CD4-positive, alpha-beta T cell (primary cell): ENCODE measurements at regions not wholly inside any gene's neighbourhood (a gene's known extent, or its start where the extent isn't known, plus 50 kb on each side); places are given as distances from the start of the nearest gene placed in this dataset.

Experiments used
- ATAC-seq: fragments of 200-7000 bp; cut with Tn5 transposase; one replicate; pipeline ENCODE4 v1.10.0; 2022; ENCODE audit warnings: mild to moderate bottlenecking; ENCODE audit not compliant: poor library complexity
- CTCF ChIA-PET: fragments of 350-600 bp; sonication (Branson Sonifier 250); formaldehyde crosslinking; loops from one replicate; lab custom pipeline; 2021; ENCODE audit warnings: antibody characterized with exemption, inconsistent platforms; lab: Charles Lee
- POLR2A ChIA-PET: fragments of 350-600 bp; sonication (Branson Sonifier 250); formaldehyde crosslinking; loops from one replicate; lab custom pipeline; 2021; ENCODE audit warnings: antibody characterized with exemption, inconsistent platforms; lab: Charles Lee
- DNase-seq, 14 experiments: peaks; one replicate each; pipeline ENCODE4 v3.0.0-alpha.2; 2013 to 2020; ENCODE audit warnings: mixed read lengths in 2 of 14
- H3K27ac ChIP-seq, 2 donors: one replicate each; pipeline versions ENCODE4 v1.5.1 to v1.7.0; 2013; ENCODE audit warnings: low read length in 2 of 2, low read depth in 1 of 2, mild to moderate bottlenecking in 1 of 2
- H3K27me3 ChIP-seq, 2 experiments: 1 replicate in 1 of 2; 2 replicates in 1 of 2; pipeline versions ENCODE4 v1.6.1 to v1.7.0; 2013; ENCODE audit warnings: low read length in 2 of 2, control low read depth in 1 of 2, mild to moderate bottlenecking in 1 of 2, moderate library complexity in 1 of 2; ENCODE audit not compliant: insufficient read depth in 2 of 2, control insufficient read depth in 1 of 2
- H3K36me3 ChIP-seq: one replicate; pipeline ENCODE4 v1.6.1; 2013; ENCODE audit warnings: low read length, control low read depth; ENCODE audit not compliant: insufficient read depth
- H3K4me1 ChIP-seq: one replicate; pipeline ENCODE4 v1.6.1; 2013; ENCODE audit warnings: low read length, control low read depth; ENCODE audit not compliant: insufficient read depth
- H3K4me3 ChIP-seq: one replicate; pipeline ENCODE4 v1.5.1; 2013; ENCODE audit warnings: mild to moderate bottlenecking, low read length, moderate library complexity
- H3K9me3 ChIP-seq, 2 experiments: 1 replicate in 1 of 2; 2 replicates in 1 of 2; pipeline versions ENCODE4 v1.6.1 to v1.7.0; 2013; ENCODE audit warnings: low read length in 2 of 2, mild to moderate bottlenecking in 2 of 2, control low read depth in 1 of 2, moderate library complexity in 1 of 2; ENCODE audit not compliant: control insufficient read depth in 1 of 2, insufficient read depth in 1 of 2
- H3K27ac Mint-ChIP-seq: one replicate; pipeline ENCODE4 v1.8.0; 2020; ENCODE audit warnings: mixed read lengths
- H3K27me3 Mint-ChIP-seq: one replicate; pipeline ENCODE4 v1.8.0; 2021; ENCODE audit warnings: mixed read lengths
- H3K36me3 Mint-ChIP-seq: one replicate; pipeline ENCODE4 v1.8.0; 2021; ENCODE audit warnings: low read depth, mixed read lengths
- H3K4me1 Mint-ChIP-seq: one replicate; pipeline ENCODE4 v1.8.0; 2021; ENCODE audit warnings: low read depth, mixed read lengths
- H3K4me3 Mint-ChIP-seq: one replicate; pipeline ENCODE4 v1.8.0; 2020; ENCODE audit warnings: mild to moderate bottlenecking, mixed read lengths
- H3K9me3 Mint-ChIP-seq: one replicate; pipeline ENCODE4 v1.8.0; 2020; ENCODE audit warnings: mixed read lengths
- CTCF ChIP-seq: fragments of 200-600 bp; IDR thresholded peaks from one replicate; pipeline ENCODE4 v1.8.0; 2022; ENCODE audit warnings: antibody characterized with exemption, mild to moderate bottlenecking
- intact Hi-C, 2 experiments: fragments of 100-400 bp; cut with DNase I in 1 of 2; cut with micrococcal nuclease in 1 of 2; formaldehyde crosslinking; loops; one replicate each; pipeline versions ENCODE4 v1.15.1 to v1.9.0; 2023 to 2025; cut with DNase I, micrococcal nuclease

GRCh38 chr5:91472631-91473030 is 89.5 kb upstream of the ARRDC3 start:
- POLR2A ChIA-PET = no interaction called here
- no peak for TF ChIP-seq CTCF
- ATAC-seq = no peak

GRCh38 chr5:91469517-91470165 is 86.5 kb upstream of the ARRDC3 start:
- DNase-seq (peak in 2 of 14 experiments; percentile 11 to 30), ATAC-seq (no peak)
- intact Hi-C loops = no loop called here
- POLR2A ChIA-PET = no interaction called here
- H3K27me3 Mint-ChIP-seq = no peaks in the 10 kb centered on the region
- H3K9me3 Mint-ChIP-seq = no peaks in the 10 kb centered on the region
- no peaks in the 10 kb centered on the region for H3K27me3 ChIP-seq
- no peak for TF ChIP-seq CTCF
- no peak overlapping the region for H3K4me3 ChIP-seq
- no peak overlapping the region for H3K27ac Mint-ChIP-seq
- H3K36me3 Mint-ChIP-seq = no peaks in the 10 kb centered on the region
- peaks cover 16% of the 10 kb centered on the region for H3K4me1 Mint-ChIP-seq
- CTCF ChIA-PET = no interaction called here
- H3K36me3 ChIP-seq = no peaks in the 10 kb centered on the region
- H3K4me3 Mint-ChIP-seq = no peak overlapping the region
- no peaks in the 10 kb centered on the region for H3K4me1 ChIP-seq
- H3K27ac ChIP-seq = no peak overlapping the region
- no peaks in the 10 kb centered on the region for H3K9me3 ChIP-seq

More at GRCh38 chr5:91472631-91473030, 89.5 kb upstream of the ARRDC3 start:
- Histone ChIP-seq H3K4me3 (no peak overlapping the region), H3K9me3 (peaks cover 0 to 6% of the 10 kb centered on the region in 2 experiments), H3K27ac (no peak overlapping the region), H3K4me1 (no peaks in the 10 kb centered on the region), H3K27me3 (no peaks in the 10 kb centered on the region), H3K36me3 (no peaks in the 10 kb centered on the region)
- intact Hi-C loops = no loop called here
- H3K36me3 Mint-ChIP-seq = no peaks in the 10 kb centered on the region
- CTCF ChIA-PET = no interaction called here
- no peaks in the 10 kb centered on the region for H3K27me3 Mint-ChIP-seq
- H3K27ac Mint-ChIP-seq = no peak overlapping the region
- no peaks in the 10 kb centered on the region for H3K9me3 Mint-ChIP-seq
- no peak for DNase-seq
- peaks cover 16% of the 10 kb centered on the region for H3K4me1 Mint-ChIP-seq
- no peak overlapping the region for H3K4me3 Mint-ChIP-seq

GRCh38 chr5:91468651-91469422 is 85.7 kb upstream of the ARRDC3 start:
- ATAC-seq (no peak), DNase-seq (peak in 2 of 14 experiments; percentile 1 to 11)
- intact Hi-C loops = no loop called here
- Histone ChIP-seq H3K4me3 (no peak overlapping the region), H3K9me3 (peaks cover 0 to 5% of the 10 kb centered on the region in 2 experiments), H3K4me1 (no peaks in the 10 kb centered on the region), H3K27me3 (no peaks in the 10 kb centered on the region), H3K36me3 (no peaks in the 10 kb centered on the region), H3K27ac (no peak overlapping the region)
- ChIA-PET POLR2A (no interaction called here), CTCF (no interaction called here)
- no peak for TF ChIP-seq CTCF
- Mint-ChIP-seq H3K9me3 (peaks cover 1% of the 10 kb centered on the region), H3K27ac (no peak overlapping the region), H3K36me3 (no peaks in the 10 kb centered on the region), H3K4me3 (no peak overlapping the region), H3K27me3 (no peaks in the 10 kb centered on the region), H3K4me1 (peaks cover 16% of the 10 kb centered on the region)
